ENCODE measurements at regions not wholly inside any gene's neighbourhood (a gene's known extent, or its start where the extent isn't known, plus 50 kb on each side); places are given as distances from the start of the nearest gene placed in this dataset.

- ATAC-seq, result no peak
- H3K36me3 Mint-ChIP-seq, result no peaks in the 10 kb centered on the region
- DNase-seq (ENCODE audit: low spot score), result no peak
- H3K27ac Mint-ChIP-seq, result no peak overlapping the region
- TF ChIP-seq E2F5 (CRISPR knock-in tag; IDR thresholded peaks at IDR 0.05), result no peak
- no peak for TF ChIP-seq ZNF281 (CRISPR knock-in tag; IDR thresholded peaks at IDR 0.05)
- no peak for TF ChIP-seq NFE2L1 (CRISPR knock-in tag; IDR thresholded peaks at IDR 0.05)
- no peak for TF ChIP-seq PREB (CRISPR knock-in tag; IDR thresholded peaks at IDR 0.05; ENCODE audit: borderline replicate concordance)
- no peak for TF ChIP-seq NFYB (CRISPR knock-in tag; conservative IDR thresholded peaks at IDR 0.05; ENCODE audit: low read depth)
- TF ChIP-seq ERG (CRISPR knock-in tag; IDR thresholded peaks at IDR 0.05), result no peak
- TF ChIP-seq SP1 (CRISPR knock-in tag; conservative IDR thresholded peaks at IDR 0.05), result no peak
- no peak for TF ChIP-seq AFF4 (CRISPR knock-in tag; IDR thresholded peaks at IDR 0.05; ENCODE audit: borderline replicate concordance)
- no peak for TF ChIP-seq TP53 (CRISPR knock-in tag; IDR thresholded peaks at IDR 0.05)
- TF ChIP-seq ZNF425 (CRISPR knock-in tag; conservative IDR thresholded peaks at IDR 0.05), result no peak
- ChIA-PET CTCF (no interaction called here), POLR2A (no interaction called here)
- no peaks in the 10 kb centered on the region for H3K27me3 Mint-ChIP-seq (ENCODE audit: low read depth)
- no peak overlapping the region for H3K4me3 Mint-ChIP-seq
- no peaks in the 10 kb centered on the region for H3K9me3 Mint-ChIP-seq
- H3K4me1 Mint-ChIP-seq, result peaks cover 20% of the 10 kb centered on the region
Observed at GRCh38 chr2:219739866-219740440, 112.5 kb downstream of the SLC4A3 start.

GRCh38 chr2:219743548-219743947 lies 116.1 kb downstream of the SLC4A3 start:
- Mint-ChIP-seq H3K27me3 (ENCODE audit: low read depth) (no peaks in the 10 kb centered on the region), H3K4me1 (peaks cover 9% of the 10 kb centered on the region), H3K9me3 (no peaks in the 10 kb centered on the region), H3K4me3 (no peak overlapping the region), H3K27ac (no peak overlapping the region), H3K36me3 (no peaks in the 10 kb centered on the region)
- ChIA-PET CTCF (interaction anchor here (0.8 to 2.4 kb wide), 5 partner anchors 15 to 254 kb away, joined by 3 to 16 read pairs (median 4); no protein-coding TSS in a partner anchor), POLR2A (no interaction called here)
- ATAC-seq, result no peak
- DNase-seq (ENCODE audit: low spot score), result no peak
- TF ChIP-seq PRDM15 (CRISPR knock-in tag; IDR thresholded peaks at IDR 0.05) (no peak), ZNF532 (CRISPR knock-in tag; IDR thresholded peaks at IDR 0.05; ENCODE audit: borderline replicate concordance) (no peak), SP1 (CRISPR knock-in tag; conservative IDR thresholded peaks at IDR 0.05) (no peak), ZNF416 (CRISPR knock-in tag; IDR thresholded peaks at IDR 0.05) (no peak)

Measured in WTC11 (cell line).